ENCODE measurements at regions not wholly inside any gene's neighbourhood (a gene's known extent, or its start where the extent isn't known, plus 50 kb on each side); places are given as distances from the start of the nearest gene placed in this dataset.

GRCh38 chr3:150064971-150065370 is 94.3 kb upstream of the PFN2 start:
- Histone ChIP-seq H3K4me2 (no peak overlapping the region), H3K4me1 (ENCODE audit: low read depth, poor library complexity, severe bottlenecking) (no peaks in the 10 kb centered on the region), H3K36me3 (ENCODE audit: insufficient read depth) (no peaks in the 10 kb centered on the region), H3K79me2 (ENCODE audit: insufficient read depth, low read depth) (no peaks in the 10 kb centered on the region), H3K27me3 (ENCODE audit: insufficient read depth, low read depth) (no peaks in the 10 kb centered on the region), H3K27ac (no peak overlapping the region), H3K9ac (no peak overlapping the region), H4K20me1 (ENCODE audit: insufficient read depth) (no peaks in the 10 kb centered on the region), H2AFZ (ENCODE audit: low read depth) (no peak overlapping the region), H3K4me3 (IDR thresholded peaks at IDR 0.05; ENCODE audit: insufficient read depth, low read depth, low read length) (no peak overlapping the region)
- no peak for TF ChIP-seq CTCF (conservative IDR thresholded peaks at IDR 0.05; ENCODE audit: low read depth, low read length)

GRCh38 chr3:150063237-150063636 is 92.5 kb upstream of the PFN2 start:
- Histone ChIP-seq H3K36me3 (ENCODE audit: insufficient read depth) (no peaks in the 10 kb centered on the region), H3K9ac (no peak overlapping the region), H3K79me2 (ENCODE audit: insufficient read depth, low read depth) (no peaks in the 10 kb centered on the region), H3K4me3 (IDR thresholded peaks at IDR 0.05; ENCODE audit: insufficient read depth, low read depth, low read length) (no peak overlapping the region), H3K4me2 (no peak overlapping the region), H4K20me1 (ENCODE audit: insufficient read depth) (no peaks in the 10 kb centered on the region), H2AFZ (ENCODE audit: low read depth) (no peak overlapping the region), H3K27ac (no peak overlapping the region), H3K4me1 (ENCODE audit: low read depth, poor library complexity, severe bottlenecking) (no peaks in the 10 kb centered on the region), H3K27me3 (ENCODE audit: insufficient read depth, low read depth) (no peaks in the 10 kb centered on the region)
- TF ChIP-seq CTCF (conservative IDR thresholded peaks at IDR 0.05; ENCODE audit: low read depth, low read length) = no peak

GRCh38 chr3:150062492-150062891 is 91.8 kb upstream of the PFN2 start:
- H3K27ac ChIP-seq = no peak overlapping the region
- no peaks in the 10 kb centered on the region for H3K4me1 ChIP-seq (ENCODE audit: low read depth, poor library complexity, severe bottlenecking)
- no peak overlapping the region for H3K9ac ChIP-seq
- H3K36me3 ChIP-seq (ENCODE audit: insufficient read depth) = no peaks in the 10 kb centered on the region
- no peaks in the 10 kb centered on the region for H3K27me3 ChIP-seq (ENCODE audit: insufficient read depth, low read depth)
- H3K79me2 ChIP-seq (ENCODE audit: insufficient read depth, low read depth) = no peaks in the 10 kb centered on the region
- no peak overlapping the region for H2AFZ ChIP-seq (ENCODE audit: low read depth)
- H3K4me3 ChIP-seq (IDR thresholded peaks at IDR 0.05; ENCODE audit: insufficient read depth, low read depth, low read length) = no peak overlapping the region
- TF ChIP-seq CTCF (conservative IDR thresholded peaks at IDR 0.05; ENCODE audit: low read depth, low read length) = no peak
- no peaks in the 10 kb centered on the region for H4K20me1 ChIP-seq (ENCODE audit: insufficient read depth)
- no peak overlapping the region for H3K4me2 ChIP-seq

- no peak overlapping the region for H2AFZ ChIP-seq (ENCODE audit: low read depth)
These were observed 90.8 kb upstream of the PFN2 start for GRCh38 chr3:150061288-150062024.

More at GRCh38 chr3:150061288-150062024, 90.8 kb upstream of the PFN2 start:
- H3K9ac ChIP-seq = no peak overlapping the region
- no peak overlapping the region for H3K4me3 ChIP-seq (IDR thresholded peaks at IDR 0.05; ENCODE audit: insufficient read depth, low read depth, low read length)
- H4K20me1 ChIP-seq (ENCODE audit: insufficient read depth) = no peaks in the 10 kb centered on the region
- no peaks in the 10 kb centered on the region for H3K4me1 ChIP-seq (ENCODE audit: low read depth, poor library complexity, severe bottlenecking)
- no peak for TF ChIP-seq CTCF (conservative IDR thresholded peaks at IDR 0.05; ENCODE audit: low read depth, low read length)
- H3K27me3 ChIP-seq (ENCODE audit: insufficient read depth, low read depth) = no peaks in the 10 kb centered on the region
- H3K27ac ChIP-seq = no peak overlapping the region
- no peaks in the 10 kb centered on the region for H3K36me3 ChIP-seq (ENCODE audit: insufficient read depth)
- H3K4me2 ChIP-seq = no peak overlapping the region
- no peaks in the 10 kb centered on the region for H3K79me2 ChIP-seq (ENCODE audit: insufficient read depth, low read depth)

Data from KMS-11 (cell line).